GM12878 (cell line): ENCODE measurements at regions not wholly inside any gene's neighbourhood (a gene's known extent, or its start where the extent isn't known, plus 50 kb on each side); places are given as distances from the start of the nearest gene placed in this dataset.

Source experiments
- BHLHE40 ChIP-seq, 2 experiments: fragments of 450-650 bp in 1 of 2; IDR thresholded peaks; 2 replicates each; pipeline ENCODE4 v1.6.1; 2011 to 2017; ENCODE audit warnings: low read depth in 2 of 2, borderline replicate concordance in 1 of 2, improper control_type of control experiment in 1 of 2, low read length in 1 of 2, mild to moderate bottlenecking in 1 of 2
- CBFB ChIP-seq: IDR thresholded peaks from 2 replicates; pipeline ENCODE4 v1.6.1; 2016; ENCODE audit warnings: antibody characterized with exemption, low read depth
- ETV6 ChIP-seq, 2 experiments: fragments of 450-650 bp in 1 of 2; IDR thresholded peaks in 1 of 2; conservative IDR thresholded peaks in 1 of 2; 2 replicates each; pipeline ENCODE4 v1.6.1; 2014; ENCODE audit warnings: antibody characterized with exemption in 1 of 2, borderline replicate concordance in 1 of 2, low read depth in 1 of 2, mild to moderate bottlenecking in 1 of 2, moderate library complexity in 1 of 2
- GABPA ChIP-seq: IDR thresholded peaks from 2 replicates; pipeline ENCODE4 v1.6.1; 2014; ENCODE audit warnings: antibody characterized with exemption, low read depth, mild to moderate bottlenecking, inconsistent platforms
- RFX5 ChIP-seq: IDR thresholded peaks from 2 replicates; pipeline ENCODE4 v1.6.1; 2011; ENCODE audit warnings: low read depth, low read length, improper control_type of control experiment
- TF ChIP-seq, protein P1 (sequence below): IDR thresholded peaks from 2 replicates; pipeline ENCODE4 v1.6.1; 2011; ENCODE audit warnings: low read depth, low read length, improper control_type of control experiment, borderline replicate concordance
- TF ChIP-seq, protein P2 (sequence below), 3 experiments: IDR thresholded peaks in 2 of 3; conservative IDR thresholded peaks in 1 of 3; 2 replicates each; pipeline ENCODE4 v1.5.1; 2011; ENCODE audit warnings: low read depth in 3 of 3, low read length in 3 of 3, mild to moderate bottlenecking in 3 of 3, control low read depth in 2 of 3, moderate library complexity in 2 of 3, inconsistent platforms in 1 of 3, mixed read lengths in 1 of 3; ENCODE audit not compliant: control insufficient read depth in 2 of 3, insufficient read depth in 1 of 3; ENCODE audit errors: extremely low read depth in 1 of 3

DNA sequence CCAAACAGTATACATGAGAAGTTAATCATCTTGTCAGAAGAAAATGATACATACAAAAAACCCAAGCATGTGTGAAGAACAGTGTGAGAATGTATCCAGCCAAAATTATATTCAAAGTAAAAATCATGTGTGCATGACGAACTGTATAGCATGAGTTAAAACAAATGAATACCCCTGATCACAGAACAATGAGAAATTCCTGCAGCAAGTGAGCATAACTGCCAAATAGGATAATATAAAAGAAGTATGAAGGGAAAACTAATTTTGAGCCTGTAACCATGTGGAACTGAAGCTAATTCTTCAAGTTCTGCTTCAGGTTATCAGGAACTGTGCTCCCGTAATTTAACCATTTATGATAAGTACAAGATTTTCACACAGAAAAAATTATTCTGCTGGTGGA is 56.5 kb upstream of the AMN1 start:
- TF ChIP-seq, protein P1, sequence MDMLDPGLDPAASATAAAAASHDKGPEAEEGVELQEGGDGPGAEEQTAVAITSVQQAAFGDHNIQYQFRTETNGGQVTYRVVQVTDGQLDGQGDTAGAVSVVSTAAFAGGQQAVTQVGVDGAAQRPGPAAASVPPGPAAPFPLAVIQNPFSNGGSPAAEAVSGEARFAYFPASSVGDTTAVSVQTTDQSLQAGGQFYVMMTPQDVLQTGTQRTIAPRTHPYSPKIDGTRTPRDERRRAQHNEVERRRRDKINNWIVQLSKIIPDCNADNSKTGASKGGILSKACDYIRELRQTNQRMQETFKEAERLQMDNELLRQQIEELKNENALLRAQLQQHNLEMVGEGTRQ = no peak
- TF ChIP-seq RFX5 (no peak), CBFB (no peak), GABPA (no peak), ETV6 (conservative IDR thresholded peaks at IDR 0.05 in 1 of 2, IDR thresholded peaks at IDR 0.05 in 1 of 2; ENCODE audit: borderline replicate concordance in 1 of 2, low read depth in 1 of 2) (no peak), BHLHE40 (IDR thresholded peaks at IDR 0.05; ENCODE audit: borderline replicate concordance in 1 of 2, low read depth in 2 of 2, low read length in 1 of 2) (no peak)
- TF ChIP-seq, protein P2, sequence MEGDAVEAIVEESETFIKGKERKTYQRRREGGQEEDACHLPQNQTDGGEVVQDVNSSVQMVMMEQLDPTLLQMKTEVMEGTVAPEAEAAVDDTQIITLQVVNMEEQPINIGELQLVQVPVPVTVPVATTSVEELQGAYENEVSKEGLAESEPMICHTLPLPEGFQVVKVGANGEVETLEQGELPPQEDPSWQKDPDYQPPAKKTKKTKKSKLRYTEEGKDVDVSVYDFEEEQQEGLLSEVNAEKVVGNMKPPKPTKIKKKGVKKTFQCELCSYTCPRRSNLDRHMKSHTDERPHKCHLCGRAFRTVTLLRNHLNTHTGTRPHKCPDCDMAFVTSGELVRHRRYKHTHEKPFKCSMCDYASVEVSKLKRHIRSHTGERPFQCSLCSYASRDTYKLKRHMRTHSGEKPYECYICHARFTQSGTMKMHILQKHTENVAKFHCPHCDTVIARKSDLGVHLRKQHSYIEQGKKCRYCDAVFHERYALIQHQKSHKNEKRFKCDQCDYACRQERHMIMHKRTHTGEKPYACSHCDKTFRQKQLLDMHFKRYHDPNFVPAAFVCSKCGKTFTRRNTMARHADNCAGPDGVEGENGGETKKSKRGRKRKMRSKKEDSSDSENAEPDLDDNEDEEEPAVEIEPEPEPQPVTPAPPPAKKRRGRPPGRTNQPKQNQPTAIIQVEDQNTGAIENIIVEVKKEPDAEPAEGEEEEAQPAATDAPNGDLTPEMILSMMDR (IDR thresholded peaks at IDR 0.05 in 2 of 3, conservative IDR thresholded peaks at IDR 0.05 in 1 of 3; ENCODE audit: control insufficient read depth in 2 of 3, extremely low read depth in 1 of 3, insufficient read depth in 1 of 3, low read depth in 3 of 3, low read length in 3 of 3) = no peak
